ENCODE measurements at regions not wholly inside any gene's neighbourhood (a gene's known extent, or its start where the extent isn't known, plus 50 kb on each side); places are given as distances from the start of the nearest gene placed in this dataset.

DNA sequence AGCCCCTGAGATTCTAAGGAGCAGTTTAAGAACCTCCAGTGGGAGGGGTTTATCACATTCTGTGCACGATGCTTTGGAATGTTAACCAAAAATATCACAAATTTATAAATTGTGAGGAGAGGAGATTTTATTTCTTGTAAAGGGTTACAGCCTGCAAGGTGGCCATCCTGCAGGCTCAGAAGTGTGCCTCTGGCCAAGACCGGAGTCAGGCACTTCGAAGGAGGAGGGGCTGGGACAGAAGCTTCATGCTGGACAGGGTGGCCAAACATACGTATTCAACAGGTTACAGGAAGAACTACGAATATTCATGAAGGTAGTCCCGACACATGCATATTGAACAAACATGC, 144.1 kb upstream of the NCK2 start:
- DNase-seq: no peak
- H3K27ac Mint-ChIP-seq: no peak overlapping the region
- Histone ChIP-seq H3K27me3 (replicated peaks in 1 of 2; ENCODE audit: control insufficient read depth in 2 of 2, extremely low read depth in 1 of 2, insufficient read depth in 2 of 2, low read length in 1 of 2) (no peaks in the 10 kb centered on the region), H3K4me1 (ENCODE audit: control insufficient read depth in 1 of 2, extremely low read depth in 1 of 2, insufficient read depth in 2 of 2, low read length in 2 of 2) (peaks cover 4 to 15% of the 10 kb centered on the region in 2 experiments), H3K9me3 (no peaks in the 10 kb centered on the region), H3K27ac (ENCODE audit: low read length) (no peak overlapping the region), H3K4me3 (ENCODE audit: control insufficient read depth in 1 of 2, extremely low read depth in 1 of 2, low read length in 1 of 2) (no peak overlapping the region), H3K36me3 (ENCODE audit: control insufficient read depth in 2 of 2, extremely low read depth in 1 of 2, insufficient read depth in 1 of 2, low read length in 1 of 2) (no peaks in the 10 kb centered on the region)
- H3K27me3 Mint-ChIP-seq: peaks cover 0 to 2% of the 10 kb centered on the region in 2 donors
- H3K9me3 Mint-ChIP-seq: no peaks in the 10 kb centered on the region
- no peak overlapping the region for H3K4me3 Mint-ChIP-seq
- no peak for ATAC-seq (replicated peaks in 1 of 4)
- peaks cover 9 to 28% (median 21%) of the 10 kb centered on the region in 3 donors for H3K4me1 Mint-ChIP-seq
- no peaks in the 10 kb centered on the region for H3K36me3 Mint-ChIP-seq
- ChIA-PET POLR2A (no interaction called here), CTCF (no interaction called here)
- WGBS (ENCODE audit: insufficient coverage): 61% methylated on average over 3 of the region's 6 CpGs

DNA sequence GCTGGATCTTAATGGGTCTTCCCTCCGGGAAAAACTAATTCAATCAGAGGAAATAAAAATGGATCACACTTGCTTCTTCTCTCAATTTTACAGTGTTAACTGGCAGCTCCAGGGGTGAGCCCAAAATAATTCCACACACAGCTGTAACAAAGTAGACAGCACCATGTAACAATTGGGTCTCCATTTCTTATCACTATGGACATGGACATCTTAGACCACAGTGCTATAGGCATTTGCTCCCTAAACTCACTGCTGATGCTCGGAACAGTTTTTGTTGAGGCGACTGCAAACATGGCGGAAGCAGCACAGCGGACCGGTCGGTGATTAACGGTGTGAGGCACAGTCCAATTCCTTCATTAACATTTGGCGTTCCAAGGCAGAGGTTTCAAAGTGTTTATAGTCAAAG, 144.7 kb upstream of the NCK2 start:
- no peak for ATAC-seq (replicated peaks in 1 of 4)
- Mint-ChIP-seq H3K4me1 (peaks cover 9 to 28% (median 21%) of the 10 kb centered on the region in 3 donors), H3K27ac (no peak overlapping the region), H3K9me3 (no peaks in the 10 kb centered on the region), H3K4me3 (no peak overlapping the region), H3K36me3 (no peaks in the 10 kb centered on the region), H3K27me3 (peaks cover 0 to 2% of the 10 kb centered on the region in 2 donors)
- Histone ChIP-seq H3K9me3 (no peaks in the 10 kb centered on the region), H3K36me3 (ENCODE audit: control insufficient read depth in 2 of 2, extremely low read depth in 1 of 2, insufficient read depth in 1 of 2, low read length in 1 of 2) (no peaks in the 10 kb centered on the region), H3K4me1 (ENCODE audit: control insufficient read depth in 1 of 2, extremely low read depth in 1 of 2, insufficient read depth in 2 of 2, low read length in 2 of 2) (peaks cover 4 to 15% of the 10 kb centered on the region in 2 experiments), H3K27me3 (replicated peaks in 1 of 2; ENCODE audit: control insufficient read depth in 2 of 2, extremely low read depth in 1 of 2, insufficient read depth in 2 of 2, low read length in 1 of 2) (peaks cover 0 to 2% of the 10 kb centered on the region in 2 experiments), H3K4me3 (ENCODE audit: control insufficient read depth in 1 of 2, extremely low read depth in 1 of 2, low read length in 1 of 2) (no peak overlapping the region), H3K27ac (ENCODE audit: low read length) (no peak overlapping the region)
- ChIA-PET POLR2A (no interaction called here), CTCF (no interaction called here)
- WGBS (ENCODE audit: insufficient coverage): 100% methylated on average over 3 of the region's 9 CpGs
- no peak for DNase-seq

- H3K4me1 ChIP-seq (ENCODE audit: control insufficient read depth in 1 of 2, extremely low read depth in 1 of 2, insufficient read depth in 2 of 2, low read length in 2 of 2): peaks cover 4 to 15% of the 10 kb centered on the region in 2 experiments
- 57% methylated on average over 4 of the region's 6 CpGs for WGBS (ENCODE audit: insufficient coverage)
- peaks cover 0 to 4% of the 10 kb centered on the region in 2 experiments for H3K27me3 ChIP-seq (replicated peaks in 1 of 2; ENCODE audit: control insufficient read depth in 2 of 2, extremely low read depth in 1 of 2, insufficient read depth in 2 of 2, low read length in 1 of 2)
- H3K9me3 ChIP-seq: no peaks in the 10 kb centered on the region
- ChIA-PET POLR2A (no interaction called here), CTCF (interaction anchor here (0.6 to 0.7 kb wide), 3 partner anchors 31 to 203 kb away, joined by 3 read pairs; no protein-coding TSS in a partner anchor)
- Mint-ChIP-seq H3K4me3 (peak overlapping the region in 1 of 3 donors; percentile 18), H3K27me3 (peaks cover 0 to 2% of the 10 kb centered on the region in 2 donors), H3K27ac (peak overlapping the region in 1 of 2 donors; percentile 40), H3K4me1 (peaks cover 9 to 28% (median 21%) of the 10 kb centered on the region in 3 donors), H3K9me3 (no peaks in the 10 kb centered on the region), H3K36me3 (no peaks in the 10 kb centered on the region)
- no peaks in the 10 kb centered on the region for H3K36me3 ChIP-seq (ENCODE audit: control insufficient read depth in 2 of 2, extremely low read depth in 1 of 2, insufficient read depth in 1 of 2, low read length in 1 of 2)
- no peak overlapping the region for H3K4me3 ChIP-seq (ENCODE audit: control insufficient read depth in 1 of 2, extremely low read depth in 1 of 2, low read length in 1 of 2)
- H3K27ac ChIP-seq (ENCODE audit: low read length): no peak overlapping the region
- ATAC-seq (replicated peaks in 1 of 4) (peak in 2 of 4 experiments; percentile 46 to 76), DNase-seq (peak in 1 of 35 experiments; percentile 16)
Measured at GRCh38 chr2:105598829-105599698, 145.6 kb upstream of the NCK2 start.

DNA sequence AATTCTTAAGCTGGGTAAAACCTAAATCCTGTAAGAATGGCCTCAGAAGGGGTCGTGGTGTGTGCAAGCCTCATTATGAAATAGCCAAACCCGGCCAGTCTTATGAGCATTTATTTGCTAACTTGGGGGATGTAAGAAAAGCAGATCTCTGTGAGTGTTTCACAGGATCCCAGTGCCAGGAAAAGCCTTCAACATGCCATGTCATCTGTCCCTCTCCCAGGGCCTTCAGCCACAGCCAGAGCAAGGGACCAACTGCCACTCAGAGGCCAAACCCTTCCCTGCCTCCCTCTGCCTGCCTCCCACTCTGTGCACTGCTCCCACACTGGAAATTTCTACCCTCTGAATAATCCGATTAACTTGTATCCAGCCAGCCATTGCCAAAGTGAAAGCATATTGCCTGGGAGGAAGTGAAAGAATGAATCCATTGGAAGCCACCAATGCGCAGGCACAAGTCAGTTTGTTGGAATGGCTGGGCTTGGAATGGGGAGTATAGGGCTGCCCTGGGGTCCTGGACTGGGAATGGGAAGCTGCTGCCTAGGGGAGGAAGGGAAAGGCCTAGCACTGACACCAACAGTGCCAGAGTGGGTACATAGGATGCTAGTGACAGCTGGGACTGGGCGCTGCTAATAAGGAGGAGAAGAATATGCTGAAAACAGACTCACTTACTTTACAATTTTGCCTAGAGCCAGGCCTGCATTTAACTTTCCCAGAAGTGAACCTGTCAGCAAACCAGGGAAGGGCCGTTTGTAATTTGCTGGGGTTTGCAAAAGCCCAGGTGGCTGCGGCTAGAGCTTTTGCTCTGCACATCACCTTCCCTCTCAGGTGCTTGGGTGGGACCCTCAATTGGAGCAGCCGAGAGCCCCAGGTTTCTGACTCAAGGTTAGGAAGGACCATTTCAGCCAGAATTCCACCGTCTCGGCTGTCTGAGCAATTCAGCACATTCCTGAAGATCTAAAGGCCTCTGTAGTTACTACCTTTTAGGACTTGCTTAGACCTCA, 146.6 kb upstream of the NCK2 start:
- no peak overlapping the region for H3K4me3 ChIP-seq (ENCODE audit: control insufficient read depth in 1 of 2, extremely low read depth in 1 of 2, low read length in 1 of 2)
- POLR2A ChIA-PET: no interaction called here
- peak overlapping the region in 1 of 2 donors; percentile 40 for H3K27ac Mint-ChIP-seq
- H3K9me3 Mint-ChIP-seq: no peaks in the 10 kb centered on the region
- peaks cover 0 to 2% of the 10 kb centered on the region in 2 donors for H3K27me3 Mint-ChIP-seq
- H3K4me1 Mint-ChIP-seq: peaks cover 9 to 28% (median 21%) of the 10 kb centered on the region in 3 donors
- H3K4me1 ChIP-seq (ENCODE audit: control insufficient read depth in 1 of 2, extremely low read depth in 1 of 2, insufficient read depth in 2 of 2, low read length in 2 of 2): peaks cover 4 to 15% of the 10 kb centered on the region in 2 experiments
- H3K27ac ChIP-seq (ENCODE audit: low read length): no peak overlapping the region
- no peaks in the 10 kb centered on the region for H3K9me3 ChIP-seq
- H3K36me3 Mint-ChIP-seq: no peaks in the 10 kb centered on the region
- no peak overlapping the region for H3K4me3 Mint-ChIP-seq
- WGBS (ENCODE audit: insufficient coverage): 100% methylated on average over 3 of the region's 10 CpGs
- DNase-seq (no peak), ATAC-seq (replicated peaks in 1 of 4) (no peak)
- no peaks in the 10 kb centered on the region for H3K36me3 ChIP-seq (ENCODE audit: control insufficient read depth in 2 of 2, extremely low read depth in 1 of 2, insufficient read depth in 1 of 2, low read length in 1 of 2)
- peaks cover 0 to 10% of the 10 kb centered on the region in 2 experiments for H3K27me3 ChIP-seq (replicated peaks in 1 of 2; ENCODE audit: control insufficient read depth in 2 of 2, extremely low read depth in 1 of 2, insufficient read depth in 2 of 2, low read length in 1 of 2)
- CTCF ChIA-PET: interaction anchor here (0.6 to 0.7 kb wide), 3 partner anchors 32 to 805 kb away, joined by 3 read pairs; no protein-coding TSS in a partner anchor

DNA sequence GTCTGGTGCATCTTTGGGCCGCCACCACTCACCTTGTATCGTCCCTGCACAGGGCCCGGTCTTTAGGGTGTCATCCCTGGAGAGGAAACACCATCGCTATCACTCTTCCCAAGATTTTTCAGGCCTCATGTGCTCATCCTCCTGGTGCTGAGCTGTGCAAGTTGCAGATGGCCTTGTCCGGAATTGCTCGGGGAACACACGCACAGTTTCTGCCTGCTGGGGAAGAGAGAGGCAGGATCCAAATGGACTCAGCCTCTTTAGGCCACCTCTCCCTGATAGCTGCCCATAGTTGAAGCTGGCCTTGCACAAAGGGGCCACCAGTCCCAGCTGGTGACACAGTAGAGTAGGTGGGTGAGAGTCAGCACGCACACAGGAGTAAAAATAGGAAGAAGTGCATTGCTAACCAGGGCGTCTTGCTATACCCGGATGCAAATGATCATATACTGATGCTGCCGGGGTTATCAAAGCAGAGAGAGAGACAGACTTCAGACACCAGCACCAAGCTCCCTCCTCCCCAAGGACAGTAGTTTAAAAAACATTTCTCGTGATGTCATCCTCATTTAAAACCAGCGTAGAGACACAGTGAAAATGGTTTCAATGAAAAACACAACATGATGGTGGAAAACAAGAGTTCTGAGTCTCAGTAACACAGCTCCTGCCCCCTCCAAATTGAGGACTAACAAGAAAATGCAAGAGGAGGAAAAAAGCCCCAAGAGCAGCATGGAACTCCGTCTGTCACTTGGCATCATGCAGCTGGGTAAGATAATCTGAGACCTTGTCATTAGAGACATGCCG, 147.5 kb upstream of the NCK2 start:
- Mint-ChIP-seq H3K4me3 (peak overlapping the region in 1 of 3 donors; percentile 32), H3K27me3 (no peaks in the 10 kb centered on the region), H3K4me1 (peaks cover 9 to 28% (median 21%) of the 10 kb centered on the region in 3 donors), H3K36me3 (no peaks in the 10 kb centered on the region), H3K9me3 (no peaks in the 10 kb centered on the region), H3K27ac (peak overlapping the region; percentile 54 to 73)
- Histone ChIP-seq H3K36me3 (ENCODE audit: control insufficient read depth in 2 of 2, extremely low read depth in 1 of 2, insufficient read depth in 1 of 2, low read length in 1 of 2) (no peaks in the 10 kb centered on the region), H3K9me3 (no peaks in the 10 kb centered on the region), H3K4me1 (ENCODE audit: control insufficient read depth in 1 of 2, extremely low read depth in 1 of 2, insufficient read depth in 2 of 2, low read length in 2 of 2) (peaks cover 4 to 15% of the 10 kb centered on the region in 2 experiments), H3K4me3 (ENCODE audit: control insufficient read depth in 1 of 2, extremely low read depth in 1 of 2, low read length in 1 of 2) (no peak overlapping the region), H3K27me3 (replicated peaks in 1 of 2; ENCODE audit: control insufficient read depth in 2 of 2, extremely low read depth in 1 of 2, insufficient read depth in 2 of 2, low read length in 1 of 2) (peaks cover 0 to 10% of the 10 kb centered on the region in 2 experiments), H3K27ac (ENCODE audit: low read length) (no peak overlapping the region)
- ChIA-PET CTCF (no interaction called here), POLR2A (interaction anchor here in 1 of 2 donors (0.7 kb wide), 1 partner anchor 79 kb away, joined by 3 read pairs; no protein-coding TSS in a partner anchor)
- 94% methylated on average over 11 of the region's 15 CpGs for WGBS (ENCODE audit: insufficient coverage)
- DNase-seq: no peak
- peak in 2 of 4 experiments; percentile 58 to 69 for ATAC-seq (replicated peaks in 1 of 4)
